IPS-11a (cell line): ENCODE measurements at regions not wholly inside any gene's neighbourhood (a gene's known extent, or its start where the extent isn't known, plus 50 kb on each side); places are given as distances from the start of the nearest gene placed in this dataset.
"Not testable (repeated sequence)": the region's sequence is repeated elsewhere in the genome, so short reads cannot be mapped to it uniquely, and the experiment has no call there.

Experiments used
- H3K4me3 ChIP-seq: one replicate; pipeline ENCODE4 v1.5.1; 2013; ENCODE audit warnings: low read depth, low read length, control low read depth

DNA sequence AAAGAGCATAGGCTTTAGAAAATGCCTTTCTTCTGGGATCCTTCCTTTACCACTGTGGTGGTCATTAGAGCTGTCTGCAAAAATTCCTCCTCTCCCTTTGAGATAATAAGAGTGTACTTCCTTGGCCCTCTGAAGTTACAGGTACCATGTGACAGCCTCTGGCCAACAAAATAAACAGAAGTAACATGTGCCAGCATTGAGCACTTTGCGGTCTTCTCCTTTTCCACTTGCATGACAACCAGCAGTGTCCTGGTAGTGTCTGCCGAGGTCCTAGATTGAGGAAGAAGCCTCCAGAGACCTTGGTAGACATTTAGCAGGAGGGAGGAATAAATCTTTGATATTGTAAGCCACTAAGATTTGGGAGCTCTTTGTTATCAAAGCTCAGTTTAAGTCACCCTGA lies 87.5 kb upstream of the ARID1B start:
- no peak overlapping the region for H3K4me3 ChIP-seq

DNA sequence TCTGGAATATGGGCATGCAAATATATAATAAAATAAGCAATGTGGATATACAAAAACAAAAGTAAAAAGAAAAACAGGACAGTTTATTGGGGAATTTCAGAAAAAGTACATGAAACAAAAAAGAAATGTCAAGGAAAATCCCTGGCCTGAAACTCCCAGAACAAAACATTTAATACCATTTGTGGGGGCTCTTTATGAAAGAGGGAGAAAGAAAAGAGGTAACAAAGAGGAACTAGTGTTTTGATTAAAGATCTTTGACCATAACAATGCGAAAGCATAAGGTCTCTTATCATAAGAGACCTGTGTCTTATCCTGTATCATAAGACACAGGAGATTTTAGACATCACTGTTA lies 88.6 kb upstream of the ARID1B start:
- no peak overlapping the region for H3K4me3 ChIP-seq

DNA sequence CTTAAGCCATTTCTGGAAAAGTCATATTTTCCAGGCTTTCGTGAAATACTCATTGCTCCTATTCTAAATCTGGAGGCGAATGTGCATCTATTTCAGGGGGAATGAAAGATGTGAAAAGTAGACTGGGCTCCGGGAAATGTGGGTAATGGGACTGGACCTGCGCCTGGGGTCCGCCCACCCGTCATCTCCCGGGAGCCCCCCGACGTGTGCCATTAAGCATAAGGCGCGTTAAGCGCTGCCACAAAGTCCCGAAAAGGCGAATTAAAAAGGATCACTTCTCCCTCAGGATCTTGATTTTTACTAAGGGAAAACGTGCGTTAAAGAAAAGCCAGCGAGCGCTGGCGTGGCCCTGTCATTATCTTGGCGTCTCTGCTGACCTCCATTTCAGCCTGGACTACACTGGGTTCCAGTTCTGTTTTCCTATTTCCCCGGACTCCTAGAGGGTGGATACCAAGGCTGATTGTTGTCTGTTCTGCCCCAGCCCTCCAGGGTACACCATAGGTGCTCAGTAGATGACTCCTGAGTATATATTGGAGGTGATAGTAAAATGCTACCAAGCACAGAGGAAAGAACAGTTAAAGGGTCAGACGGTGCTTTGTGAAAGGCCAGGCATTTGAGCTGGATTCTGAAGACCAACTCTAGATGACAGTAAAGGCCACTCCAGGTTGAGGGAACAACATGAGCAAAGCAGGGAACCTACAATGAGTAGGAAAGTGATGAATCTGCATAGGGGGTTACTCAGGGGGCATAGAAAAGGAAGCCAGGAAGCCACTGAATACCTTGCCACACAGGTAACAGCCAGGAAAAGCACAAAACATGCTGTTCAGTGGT lies 89.2 kb upstream of the ARID1B start:
- peak overlapping the region; percentile 72 for H3K4me3 ChIP-seq

GRCh38 chr6:156686995-156687788 lies 90.0 kb upstream of the ARID1B start:
- peak overlapping the region; percentile 72 for H3K4me3 ChIP-seq

DNA sequence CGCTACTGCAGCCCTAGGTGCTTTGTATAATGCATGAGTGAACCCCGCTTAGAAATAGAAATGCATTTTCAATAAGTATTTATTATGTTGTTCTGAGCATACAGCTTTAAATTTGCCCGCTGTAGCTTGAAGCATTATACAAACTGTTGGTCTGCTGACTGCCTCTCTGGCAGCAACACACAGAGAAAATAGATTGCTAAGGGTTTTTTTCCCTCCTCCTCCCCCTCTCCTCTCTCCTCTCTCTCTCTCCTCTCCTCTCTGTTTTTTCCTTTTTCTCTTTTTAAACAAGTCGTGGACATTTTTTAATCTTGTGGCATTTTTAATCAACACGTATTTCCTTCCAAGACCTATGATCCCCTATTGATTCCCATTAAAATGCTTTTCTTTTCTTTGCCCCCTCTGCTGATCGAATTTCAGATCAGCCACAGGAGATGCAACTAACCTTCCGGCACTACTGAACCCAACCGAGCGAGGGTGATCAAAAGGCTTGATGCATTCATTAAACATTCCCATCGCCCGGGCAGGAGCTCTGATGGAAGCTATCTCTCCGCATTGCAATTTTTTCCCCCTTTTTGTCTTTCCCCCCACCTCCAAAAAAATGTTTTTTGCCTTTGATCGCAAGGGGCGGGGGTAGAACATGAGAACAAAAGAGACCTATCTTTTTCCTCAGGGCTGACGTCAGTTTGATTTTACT lies 90.7 kb upstream of the ARID1B start:
- H3K4me3 ChIP-seq: peak overlapping the region; percentile 61

DNA sequence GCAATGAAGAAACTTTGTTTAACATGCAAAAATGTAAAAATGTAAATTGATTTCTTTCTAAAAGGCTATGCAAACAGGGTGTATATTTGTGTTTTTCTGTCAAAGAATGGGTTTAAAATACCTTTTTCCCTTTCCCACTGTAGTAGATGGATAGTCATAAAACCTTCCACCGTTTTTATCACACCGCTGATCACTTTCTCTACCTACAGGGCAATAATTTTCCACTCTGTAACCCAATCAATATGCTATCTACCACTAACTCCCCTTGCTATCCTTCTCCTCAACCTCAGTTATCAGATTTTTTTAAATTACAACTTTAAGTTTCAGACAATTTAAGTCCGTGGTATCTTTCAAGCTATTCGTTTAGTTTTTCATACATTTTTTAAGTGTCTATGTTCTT lies 91.4 kb upstream of the ARID1B start:
- H3K4me3 ChIP-seq: no peak overlapping the region

GRCh38 chr6:156683821-156684220 lies 93.4 kb upstream of the ARID1B start:
- H3K4me3 ChIP-seq: no peak overlapping the region

DNA sequence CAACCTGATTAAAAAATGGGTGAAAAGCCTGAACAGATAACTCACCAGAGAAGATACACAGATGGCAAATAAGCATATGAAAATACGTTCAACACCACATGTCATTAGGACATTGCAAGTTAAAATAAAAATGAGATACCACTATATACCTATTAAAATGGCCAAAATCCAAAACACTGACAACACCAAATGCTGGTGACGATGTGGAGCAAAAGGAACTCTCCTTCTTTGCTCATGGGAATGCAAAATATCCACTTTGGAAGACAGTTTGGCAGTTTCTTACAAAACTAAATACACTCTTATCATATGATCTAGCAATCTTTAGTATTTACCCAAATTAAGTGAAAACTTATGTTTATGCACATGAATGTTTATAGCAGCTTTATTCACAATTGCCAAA lies 100.5 kb upstream of the ARID1B start:
- no peak overlapping the region for H3K4me3 ChIP-seq

DNA sequence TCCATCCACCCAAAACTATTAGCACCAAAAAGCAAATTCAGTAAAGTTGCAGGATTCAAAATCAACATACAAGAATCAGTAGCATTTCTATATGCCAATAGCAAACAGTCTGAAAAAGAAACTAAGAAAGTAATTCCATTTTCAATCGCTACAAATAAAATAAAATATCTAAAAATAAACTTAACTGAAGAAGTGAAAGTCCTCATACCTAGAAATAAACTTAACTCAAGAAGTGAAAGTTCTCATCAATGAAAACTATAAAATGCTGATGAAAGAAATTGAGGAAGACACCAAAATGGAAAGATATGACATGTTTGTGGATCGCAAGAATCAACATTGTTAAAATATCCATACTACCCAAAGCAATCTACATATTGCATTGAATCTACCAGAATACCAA lies 103.0 kb upstream of the ARID1B start:
- H3K4me3 ChIP-seq: no peak overlapping the region

- not testable (repeated sequence) for H3K4me3 ChIP-seq
These were observed 107.1 kb upstream of the ARID1B start for GRCh38 chr6:156670097-156670496.

DNA sequence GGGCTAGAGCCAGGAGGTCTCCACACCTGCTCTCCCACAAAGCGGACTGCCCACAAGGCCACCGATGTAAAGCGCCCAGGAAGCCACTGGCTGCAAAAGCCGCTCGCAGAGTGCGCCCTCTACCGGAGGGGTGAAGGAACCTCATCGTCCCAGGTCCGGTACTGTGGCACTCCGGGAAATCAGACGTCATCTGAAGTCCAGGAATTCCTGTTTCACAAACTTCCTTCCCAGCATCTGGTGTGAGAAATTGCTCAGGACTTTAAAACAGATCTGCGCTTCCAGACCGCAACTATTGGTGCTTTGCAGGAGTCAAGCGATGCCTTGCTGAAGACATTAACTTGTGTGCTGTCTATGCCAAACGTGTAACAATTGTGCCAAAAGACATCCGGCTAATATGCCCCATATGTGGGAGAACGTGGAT lies 115.1 kb upstream of the ARID1B start:
- H3K4me3 ChIP-seq: no peak overlapping the region

GRCh38 chr6:156660389-156660788 lies 116.8 kb upstream of the ARID1B start:
- no peak overlapping the region for H3K4me3 ChIP-seq

- H3K4me3 ChIP-seq: no peak overlapping the region
These were observed 117.4 kb upstream of the ARID1B start for GRCh38 chr6:156659822-156660198.

GRCh38 chr6:156658966-156659821 lies 118.0 kb upstream of the ARID1B start:
- no peak overlapping the region for H3K4me3 ChIP-seq

DNA sequence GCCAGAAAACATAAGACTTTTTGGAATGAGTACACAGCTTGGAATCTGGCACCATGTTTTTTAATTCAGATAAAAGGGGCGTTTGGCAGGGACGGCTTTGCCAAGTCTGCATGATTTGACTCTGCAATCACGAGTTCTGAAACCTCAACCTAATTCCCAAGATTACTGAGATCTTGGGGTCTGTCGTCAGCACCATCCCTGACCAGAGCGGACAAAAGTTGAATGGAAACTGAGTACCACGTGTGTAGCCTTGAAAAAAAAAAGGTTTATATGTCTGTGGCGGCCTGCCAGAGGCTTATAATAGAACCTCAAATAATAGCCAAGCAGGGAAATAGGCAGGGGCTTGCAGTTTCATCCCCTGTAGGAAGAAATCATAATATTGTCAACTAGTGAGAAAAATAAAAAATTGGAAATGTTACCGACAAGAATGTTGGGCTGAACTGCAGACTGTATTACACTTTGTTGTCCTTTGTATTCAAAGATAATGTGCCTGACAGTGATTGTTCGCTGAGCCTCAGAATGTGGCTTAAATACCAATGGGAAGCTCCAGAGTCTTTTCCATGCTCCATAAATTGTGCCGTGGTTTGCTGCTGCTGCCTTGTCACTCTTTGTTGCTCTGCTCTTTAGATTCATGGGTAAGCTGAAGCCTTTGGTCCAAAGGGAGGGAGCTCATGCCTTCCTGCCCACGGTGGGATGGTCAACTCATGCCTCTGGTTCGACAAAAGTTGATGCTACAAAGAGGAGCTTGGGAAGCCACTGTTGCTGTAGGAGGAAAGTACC lies 118.8 kb upstream of the ARID1B start:
- H3K4me3 ChIP-seq: no peak overlapping the region

DNA sequence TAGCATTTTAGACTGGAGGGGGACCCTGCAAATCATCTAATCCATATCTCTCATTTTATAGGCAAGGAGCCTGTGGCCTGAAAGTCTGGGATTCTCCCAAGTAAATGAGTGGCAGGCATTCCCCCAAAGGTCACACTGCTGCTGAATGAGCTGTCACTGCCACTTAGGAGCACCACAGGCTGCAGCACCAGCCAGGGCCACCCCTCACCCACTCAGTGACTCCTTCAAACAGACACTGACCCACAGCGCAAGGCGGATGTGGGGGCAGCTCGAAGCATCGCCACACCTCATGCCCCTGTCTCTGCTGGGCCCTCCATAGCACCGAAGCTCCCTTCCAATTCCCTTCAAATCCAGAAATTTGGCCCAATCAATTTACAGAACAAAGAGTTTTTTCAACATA lies 119.9 kb upstream of the ARID1B start:
- no peak overlapping the region for H3K4me3 ChIP-seq

GRCh38 chr6:156654919-156655918 lies 122.0 kb upstream of the ARID1B start:
- no peak overlapping the region for H3K4me3 ChIP-seq

- H3K4me3 ChIP-seq: no peak overlapping the region
These were observed 124.9 kb upstream of the ARID1B start for GRCh38 chr6:156652231-156652750.

DNA sequence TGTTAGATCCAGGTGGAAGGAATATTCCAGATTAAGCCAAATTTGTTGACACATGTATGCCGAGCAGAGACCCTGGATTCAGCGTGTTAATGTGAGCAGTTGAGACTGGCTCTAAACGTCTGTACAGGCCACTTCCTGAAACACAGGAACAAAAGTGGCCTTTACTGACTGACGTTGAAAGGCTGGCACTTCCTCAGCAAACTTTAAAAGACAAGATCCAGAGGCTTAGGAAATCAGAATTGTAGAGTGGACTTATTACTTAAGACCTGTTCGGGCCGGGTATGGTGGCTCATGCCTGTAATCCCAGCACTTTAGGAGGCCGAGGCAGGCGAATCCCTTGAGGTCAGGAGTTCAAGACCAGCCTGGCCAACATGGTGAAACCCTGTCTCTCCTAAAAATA lies 125.7 kb upstream of the ARID1B start:
- H3K4me3 ChIP-seq: no peak overlapping the region
